ENCODE measurements at regions not wholly inside any gene's neighbourhood (a gene's known extent, or its start where the extent isn't known, plus 50 kb on each side); places are given as distances from the start of the nearest gene placed in this dataset.

DNA sequence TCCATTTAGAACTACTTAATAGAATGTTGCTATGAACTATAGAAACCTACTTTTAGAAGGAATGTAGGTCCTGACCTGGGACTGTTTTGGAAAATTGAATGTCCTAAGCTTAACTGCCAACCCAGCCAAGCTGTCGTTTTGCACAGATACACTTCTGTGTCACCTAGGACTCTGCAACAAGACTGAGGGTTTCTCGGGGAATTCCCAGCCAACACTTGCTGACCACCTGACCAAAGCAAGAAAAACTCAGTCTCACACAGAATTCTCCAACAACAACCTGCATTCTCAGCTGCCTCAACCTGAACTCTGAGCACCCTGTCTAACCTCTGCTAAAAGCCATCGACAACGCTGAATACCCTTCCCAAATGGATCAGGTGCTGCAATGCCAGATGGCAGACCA, 128.2 kb downstream of the SS18 start:
- TF ChIP-seq, protein P1, sequence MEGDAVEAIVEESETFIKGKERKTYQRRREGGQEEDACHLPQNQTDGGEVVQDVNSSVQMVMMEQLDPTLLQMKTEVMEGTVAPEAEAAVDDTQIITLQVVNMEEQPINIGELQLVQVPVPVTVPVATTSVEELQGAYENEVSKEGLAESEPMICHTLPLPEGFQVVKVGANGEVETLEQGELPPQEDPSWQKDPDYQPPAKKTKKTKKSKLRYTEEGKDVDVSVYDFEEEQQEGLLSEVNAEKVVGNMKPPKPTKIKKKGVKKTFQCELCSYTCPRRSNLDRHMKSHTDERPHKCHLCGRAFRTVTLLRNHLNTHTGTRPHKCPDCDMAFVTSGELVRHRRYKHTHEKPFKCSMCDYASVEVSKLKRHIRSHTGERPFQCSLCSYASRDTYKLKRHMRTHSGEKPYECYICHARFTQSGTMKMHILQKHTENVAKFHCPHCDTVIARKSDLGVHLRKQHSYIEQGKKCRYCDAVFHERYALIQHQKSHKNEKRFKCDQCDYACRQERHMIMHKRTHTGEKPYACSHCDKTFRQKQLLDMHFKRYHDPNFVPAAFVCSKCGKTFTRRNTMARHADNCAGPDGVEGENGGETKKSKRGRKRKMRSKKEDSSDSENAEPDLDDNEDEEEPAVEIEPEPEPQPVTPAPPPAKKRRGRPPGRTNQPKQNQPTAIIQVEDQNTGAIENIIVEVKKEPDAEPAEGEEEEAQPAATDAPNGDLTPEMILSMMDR (IDR thresholded peaks at IDR 0.05): no peak
- no peak for TF ChIP-seq POLR2A (IDR thresholded peaks at IDR 0.05)
- TF ChIP-seq EP300 (IDR thresholded peaks at IDR 0.05; ENCODE audit: low read depth): no peak

All from transverse colon (tissue), 3 donors.